T1000 (cell line): ENCODE measurements at regions not wholly inside any gene's neighbourhood (a gene's known extent, or its start where the extent isn't known, plus 50 kb on each side); places are given as distances from the start of the nearest gene placed in this dataset.
A peak's percentile ranks its signal among the peaks of the same experiment; 100 is the strongest.
"Not testable (repeated sequence)": the region's sequence is repeated elsewhere in the genome, so short reads cannot be mapped to it uniquely, and the experiment has no call there.

Experiments used
- DNase-seq: peaks from one replicate; lab custom pipeline; 2025; ENCODE audit warnings: mixed read lengths; lab: John Stamatoyannopoulos, UW

- DNase-seq, result not testable (repeated sequence)
Observed at GRCh38 chr11:33971530-33971929, 79.7 kb upstream of the LMO2 start.

GRCh38 chr11:33970984-33971466 is 79.1 kb upstream of the LMO2 start:
- no peak for DNase-seq

DNA sequence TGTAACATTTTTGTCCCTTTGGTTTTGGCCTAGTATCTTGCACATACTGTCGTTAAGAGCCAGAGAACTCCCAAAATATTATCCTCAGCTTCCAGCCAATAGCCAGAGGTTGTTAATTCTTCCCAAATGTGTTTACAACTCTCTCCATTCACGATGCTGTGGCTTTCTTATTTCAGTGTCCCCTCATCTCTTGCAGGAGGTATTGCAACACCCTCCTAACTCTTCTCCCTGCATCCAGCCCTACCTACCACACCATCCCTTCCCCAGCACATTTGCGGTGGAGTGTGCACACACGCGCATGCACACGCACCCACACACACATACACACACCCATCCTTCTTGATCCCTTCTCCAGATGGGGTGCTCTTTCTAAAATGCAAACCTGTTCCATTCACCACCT is 75.6 kb upstream of the LMO2 start:
- DNase-seq, result no peak

DNA sequence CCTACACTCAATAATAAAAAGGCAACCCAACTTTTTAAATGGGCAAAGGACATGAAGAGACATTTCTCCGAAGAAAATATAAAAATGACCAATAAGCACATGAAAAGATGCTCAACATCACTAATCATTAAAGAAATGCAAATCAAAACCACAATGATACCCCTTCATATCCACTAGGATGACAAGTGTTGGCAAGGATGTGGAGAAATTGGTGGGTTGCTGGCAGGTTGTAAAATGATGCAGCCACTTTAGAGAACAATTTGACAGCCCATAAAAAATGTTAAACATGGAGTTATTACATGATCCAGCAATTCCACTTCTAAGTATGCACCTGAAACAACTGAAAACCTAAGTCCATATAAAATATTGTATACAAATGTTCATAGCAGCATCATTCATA is 73.2 kb upstream of the LMO2 start:
- no peak for DNase-seq

- DNase-seq, result no peak
Observed at GRCh38 chr11:33959855-33960400, 68.1 kb upstream of the LMO2 start.

DNA sequence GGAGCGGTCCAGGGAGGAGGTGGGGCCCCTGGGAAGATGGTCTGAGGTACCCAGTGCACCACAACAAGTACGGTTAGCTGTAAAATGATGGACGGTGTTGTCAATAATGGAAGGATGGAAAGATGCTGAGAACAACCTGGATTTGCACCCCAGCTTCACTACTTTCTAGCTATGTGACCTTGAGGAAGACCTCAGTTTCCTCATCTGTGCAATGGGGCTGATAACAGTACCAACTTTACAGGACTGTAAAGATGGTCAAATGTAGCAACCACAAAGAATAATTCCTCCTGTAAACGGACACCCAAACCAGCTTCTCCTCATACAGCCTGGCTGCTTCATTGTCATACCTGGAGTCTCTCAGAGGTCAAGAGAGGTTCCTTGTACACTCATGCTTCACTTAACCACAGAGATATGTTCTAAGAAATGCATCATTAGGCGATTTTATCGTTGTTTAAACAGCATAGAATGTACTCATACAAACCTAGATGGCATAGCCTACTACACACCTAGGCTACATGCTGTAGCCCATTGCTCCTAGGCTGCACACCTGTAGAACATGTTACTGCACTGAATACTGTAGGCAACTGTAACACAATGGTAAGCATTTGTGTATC is 65.5 kb upstream of the LMO2 start:
- DNase-seq, result no peak

GRCh38 chr11:33956611-33957010 is 64.7 kb upstream of the LMO2 start:
- DNase-seq, result no peak

GRCh38 chr11:33953289-33953688 is 61.4 kb upstream of the LMO2 start:
- DNase-seq, result no peak

DNA sequence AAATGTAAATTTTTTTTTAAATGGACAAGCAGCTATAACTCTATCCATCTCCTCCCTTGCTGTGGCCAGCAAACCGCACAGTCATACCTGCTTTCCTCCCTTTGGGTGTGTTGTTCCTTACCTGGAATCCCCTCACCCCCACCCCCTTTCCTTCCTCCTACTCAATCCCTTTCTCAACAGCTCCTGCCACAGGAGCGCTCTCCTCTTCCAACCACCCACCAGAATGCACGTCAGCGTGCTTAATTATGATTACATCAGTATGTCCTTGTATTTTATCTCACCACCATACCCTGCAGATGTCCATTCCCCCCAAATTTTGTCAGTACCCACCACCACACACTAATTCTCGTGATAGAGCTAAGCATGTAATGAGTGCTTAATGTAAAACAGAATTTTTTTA is 60.9 kb upstream of the LMO2 start:
- no peak for DNase-seq

DNA sequence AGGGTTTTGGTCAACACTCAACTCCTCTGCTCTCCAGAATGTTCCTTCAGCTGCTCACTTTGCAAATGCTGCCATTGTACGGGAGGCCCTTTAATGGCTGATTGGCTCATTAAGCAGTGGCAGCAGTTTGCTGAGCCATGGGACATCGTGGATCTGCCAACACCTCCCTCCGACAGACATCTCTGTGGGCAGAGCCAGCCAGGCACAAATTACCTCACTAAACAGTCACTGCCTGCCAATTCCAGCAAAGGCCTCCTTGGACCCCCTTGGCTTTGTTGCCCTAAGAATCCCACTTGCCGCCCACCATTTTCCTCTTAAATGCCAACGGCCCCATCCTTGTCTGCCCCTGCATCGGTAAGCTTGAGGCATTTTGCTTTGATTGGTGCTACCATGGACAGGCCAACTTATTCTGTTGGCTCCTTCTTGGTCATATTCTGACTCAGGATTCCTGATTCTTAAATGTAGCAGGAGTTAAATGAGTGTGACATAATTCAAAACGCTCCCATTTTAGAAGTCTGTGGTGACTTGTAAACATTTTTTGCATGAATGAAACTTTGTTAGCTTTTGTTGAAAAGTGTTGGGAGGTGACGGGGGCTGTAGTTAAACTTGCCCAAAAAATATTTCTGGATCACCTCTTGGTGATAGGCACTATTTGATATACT is 57.5 kb upstream of the LMO2 start:
- DNase-seq, result no peak

GRCh38 chr11:33948494-33948893 is 56.6 kb upstream of the LMO2 start:
- no peak for DNase-seq

GRCh38 chr11:33947918-33948317 is 56.0 kb upstream of the LMO2 start:
- DNase-seq, result not testable (repeated sequence)

DNA sequence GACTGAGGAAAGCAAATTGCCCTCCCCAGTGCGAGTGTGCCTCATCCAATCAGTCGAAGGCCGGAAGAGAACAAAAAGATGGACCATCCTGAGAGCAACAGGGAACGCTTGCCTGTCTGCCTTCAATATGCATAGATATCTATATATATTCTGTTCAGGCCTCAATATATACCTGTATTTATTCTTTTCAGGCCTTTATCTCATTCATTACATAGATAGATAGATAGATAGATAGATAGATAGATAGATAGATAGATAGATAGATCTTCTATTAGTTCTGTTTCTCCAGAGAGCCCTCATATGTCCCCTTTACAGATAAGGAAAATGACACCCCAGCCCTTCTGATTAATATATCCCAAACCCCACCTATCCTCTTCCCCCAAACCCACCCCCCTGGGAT is 55.1 kb upstream of the LMO2 start:
- DNase-seq, result no peak

- DNase-seq, result no peak
Observed at GRCh38 chr11:33945481-33946268, 53.8 kb upstream of the LMO2 start.

- no peak for DNase-seq
Observed at GRCh38 chr11:33944693-33945424, 53.0 kb upstream of the LMO2 start.

DNA sequence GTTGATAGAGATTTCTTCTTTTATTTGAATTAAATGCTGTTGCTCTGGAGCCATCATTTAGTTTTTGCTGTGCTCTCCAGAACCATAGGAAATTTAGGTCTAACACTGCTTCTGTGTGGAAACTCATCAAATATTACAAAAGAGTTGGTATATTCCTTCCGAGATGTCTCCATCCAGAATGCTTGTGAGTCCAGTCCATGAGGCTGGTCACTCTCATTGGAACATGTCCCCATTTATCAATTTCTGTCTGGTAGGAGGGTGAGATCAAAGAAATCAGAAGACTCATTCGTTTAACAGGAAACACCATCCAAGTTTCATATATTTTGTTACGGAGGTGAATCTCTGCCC is 52.4 kb upstream of the LMO2 start:
- DNase-seq, result no peak

- DNase-seq, result no peak
Observed at GRCh38 chr11:33942954-33943353, 51.1 kb upstream of the LMO2 start.

GRCh38 chr11:33941637-33942160 is 49.8 kb upstream of the LMO2 start:
- peak; percentile 13 for DNase-seq
